ENCODE measurements at regions not wholly inside any gene's neighbourhood (a gene's known extent, or its start where the extent isn't known, plus 50 kb on each side); places are given as distances from the start of the nearest gene placed in this dataset.

GRCh38 chrX:134737061-134737460, 59.9 kb downstream of the PABIR2 start:
- no peak overlapping the region for H3K4me3 ChIP-seq
- peak; percentile 92 for ATAC-seq
- no peaks in the 10 kb centered on the region for H3K36me3 ChIP-seq
- H3K4me1 ChIP-seq: peaks cover 0 to 38% (median 3%) of the 10 kb centered on the region in 3 donors
- no peaks in the 10 kb centered on the region for H3K9me3 ChIP-seq
- no peak for TF ChIP-seq EP300 (IDR thresholded peaks at IDR 0.05)
- TF ChIP-seq POLR2AphosphoS5 (IDR thresholded peaks at IDR 0.05): peak; percentile 54
- H3K27me3 ChIP-seq: no peaks in the 10 kb centered on the region
- peak overlapping the region in 3 of 4 donors; percentile 48 to 51 (median 51) for H3K27ac ChIP-seq
- WGBS, 2 donors (ENCODE audit: low coverage in 1 of 2): 17 to 28% methylated on average over 1 to 2 of the region's 6 CpGs

- no peak for ATAC-seq
- Histone ChIP-seq H3K36me3 (no peaks in the 10 kb centered on the region), H3K27ac (peak overlapping the region in 2 of 4 donors; percentile 43 to 51), H3K9me3 (no peaks in the 10 kb centered on the region), H3K4me3 (no peak overlapping the region), H3K4me1 (peaks cover 0 to 38% (median 3%) of the 10 kb centered on the region in 3 donors), H3K27me3 (no peaks in the 10 kb centered on the region)
- WGBS, 2 donors (ENCODE audit: low coverage in 1 of 2): 70% methylated on average over 3 of the region's 7 CpGs; no CpG with 5 or more reads in 1 of the 2 donors
- TF ChIP-seq CTCF (IDR thresholded peaks at IDR 0.05): no peak
These were observed 60.6 kb downstream of the PABIR2 start for GRCh38 chrX:134736356-134736755.

GRCh38 chrX:134735015-134735414, 62.0 kb downstream of the PABIR2 start:
- H3K27ac ChIP-seq: no peak overlapping the region
- no peaks in the 10 kb centered on the region for H3K36me3 ChIP-seq
- H3K27me3 ChIP-seq: no peaks in the 10 kb centered on the region
- no peak for TF ChIP-seq POLR2A (IDR thresholded peaks at IDR 0.05)
- no peak for TF ChIP-seq EP300 (IDR thresholded peaks at IDR 0.05)
- no peak for TF ChIP-seq CTCF (IDR thresholded peaks at IDR 0.05)
- TF ChIP-seq POLR2AphosphoS5 (IDR thresholded peaks at IDR 0.05): no peak
- ATAC-seq: no peak
- WGBS, 2 donors (ENCODE audit: low coverage in 1 of 2): 65 to 100% methylated on average over 1 to 2 of the region's 2 CpGs
- H3K4me3 ChIP-seq: no peak overlapping the region
- no peaks in the 10 kb centered on the region for H3K9me3 ChIP-seq
- peaks cover 0 to 38% (median 3%) of the 10 kb centered on the region in 3 donors for H3K4me1 ChIP-seq

- Histone ChIP-seq H3K9me3 (no peaks in the 10 kb centered on the region), H3K4me3 (no peak overlapping the region), H3K27ac (peak overlapping the region in 2 of 4 donors; percentile 31 to 42), H3K27me3 (no peaks in the 10 kb centered on the region), H3K4me1 (peaks cover 0 to 38% (median 3%) of the 10 kb centered on the region in 3 donors), H3K36me3 (no peaks in the 10 kb centered on the region)
- ATAC-seq: no peak
- TF ChIP-seq POLR2AphosphoS5 (IDR thresholded peaks at IDR 0.05) (no peak), EP300 (IDR thresholded peaks at IDR 0.05) (no peak), CTCF (IDR thresholded peaks at IDR 0.05) (no peak), POLR2A (IDR thresholded peaks at IDR 0.05) (no peak)
- 29 to 42% methylated on average over 1 to 3 of the region's 4 CpGs for WGBS, 2 donors (ENCODE audit: low coverage in 1 of 2)
These were observed 62.5 kb downstream of the PABIR2 start for GRCh38 chrX:134734466-134734952.

GRCh38 chrX:134733591-134733990, 63.4 kb downstream of the PABIR2 start:
- TF ChIP-seq CTCF (IDR thresholded peaks at IDR 0.05): no peak
- TF ChIP-seq POLR2AphosphoS5 (IDR thresholded peaks at IDR 0.05): no peak
- no peak for TF ChIP-seq EP300 (IDR thresholded peaks at IDR 0.05)
- no peak for TF ChIP-seq POLR2A (IDR thresholded peaks at IDR 0.05)
- ATAC-seq: no peak

More at GRCh38 chrX:134733591-134733990, 63.4 kb downstream of the PABIR2 start:
- H3K4me1 ChIP-seq: peaks cover 0 to 38% (median 3%) of the 10 kb centered on the region in 3 donors
- H3K36me3 ChIP-seq: no peaks in the 10 kb centered on the region
- 37% methylated on average over 2 of the region's 2 CpGs; no CpG with 5 or more reads in 1 of the 2 donors for WGBS, 2 donors (ENCODE audit: low coverage in 1 of 2)
- no peaks in the 10 kb centered on the region for H3K27me3 ChIP-seq
- no peaks in the 10 kb centered on the region for H3K9me3 ChIP-seq
- no peak overlapping the region for H3K4me3 ChIP-seq
- H3K27ac ChIP-seq: peak overlapping the region in 2 of 4 donors; percentile 31 to 42
